ENCODE measurements at regions not wholly inside any gene's neighbourhood (a gene's known extent, or its start where the extent isn't known, plus 50 kb on each side); places are given as distances from the start of the nearest gene placed in this dataset.

DNA sequence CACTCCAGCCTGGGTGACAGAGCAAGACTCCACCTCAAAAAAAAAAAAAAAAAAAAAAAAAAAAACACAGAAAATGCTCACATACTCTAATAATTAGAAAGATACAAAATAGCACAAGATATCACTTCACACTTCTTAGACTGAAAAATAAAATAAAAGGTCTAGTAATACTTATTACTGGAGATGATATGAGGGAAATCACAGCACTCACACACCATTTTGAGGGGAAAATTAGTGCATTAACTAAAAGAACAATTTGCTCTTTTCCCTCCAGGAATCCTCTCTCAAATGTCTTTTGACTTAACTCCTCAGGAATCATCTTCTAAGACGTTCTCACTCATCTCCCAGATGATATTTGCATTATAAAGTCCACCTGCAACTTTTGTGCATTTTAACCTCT, 697.9 kb upstream of the SOX9 start:
- peak overlapping the region; percentile 57 for H3K27ac Mint-ChIP-seq (ENCODE audit: low read depth, unreplicated experiment)
- no peaks in the 10 kb centered on the region for H3K36me3 Mint-ChIP-seq (ENCODE audit: insufficient read depth, unreplicated experiment)
- H3K9me3 Mint-ChIP-seq (ENCODE audit: unreplicated experiment) = no peaks in the 10 kb centered on the region
- peaks cover 15% of the 10 kb centered on the region for H3K4me1 Mint-ChIP-seq (ENCODE audit: insufficient read depth, unreplicated experiment)
- DNase-seq (ENCODE audit: unreplicated experiment) = no peak
- ChIA-PET CTCF (no interaction called here), POLR2A (no interaction called here)
- BruUV-seq (replicated peaks) = no TSS peak
- no peak overlapping the region for H3K4me3 Mint-ChIP-seq (ENCODE audit: unreplicated experiment)
- intact Hi-C loops (cut with micrococcal nuclease) = no loop called here
- TF ChIP-seq, protein P1, sequence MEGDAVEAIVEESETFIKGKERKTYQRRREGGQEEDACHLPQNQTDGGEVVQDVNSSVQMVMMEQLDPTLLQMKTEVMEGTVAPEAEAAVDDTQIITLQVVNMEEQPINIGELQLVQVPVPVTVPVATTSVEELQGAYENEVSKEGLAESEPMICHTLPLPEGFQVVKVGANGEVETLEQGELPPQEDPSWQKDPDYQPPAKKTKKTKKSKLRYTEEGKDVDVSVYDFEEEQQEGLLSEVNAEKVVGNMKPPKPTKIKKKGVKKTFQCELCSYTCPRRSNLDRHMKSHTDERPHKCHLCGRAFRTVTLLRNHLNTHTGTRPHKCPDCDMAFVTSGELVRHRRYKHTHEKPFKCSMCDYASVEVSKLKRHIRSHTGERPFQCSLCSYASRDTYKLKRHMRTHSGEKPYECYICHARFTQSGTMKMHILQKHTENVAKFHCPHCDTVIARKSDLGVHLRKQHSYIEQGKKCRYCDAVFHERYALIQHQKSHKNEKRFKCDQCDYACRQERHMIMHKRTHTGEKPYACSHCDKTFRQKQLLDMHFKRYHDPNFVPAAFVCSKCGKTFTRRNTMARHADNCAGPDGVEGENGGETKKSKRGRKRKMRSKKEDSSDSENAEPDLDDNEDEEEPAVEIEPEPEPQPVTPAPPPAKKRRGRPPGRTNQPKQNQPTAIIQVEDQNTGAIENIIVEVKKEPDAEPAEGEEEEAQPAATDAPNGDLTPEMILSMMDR (IDR thresholded peaks at IDR 0.05; ENCODE audit: unreplicated experiment) = no peak
- no peaks in the 10 kb centered on the region for H3K27me3 Mint-ChIP-seq (ENCODE audit: insufficient read depth, unreplicated experiment)

GRCh38 chr17:71423871-71424546, 696.8 kb upstream of the SOX9 start:
- no peak overlapping the region for H3K4me3 Mint-ChIP-seq (ENCODE audit: unreplicated experiment)
- no peaks in the 10 kb centered on the region for H3K36me3 Mint-ChIP-seq (ENCODE audit: insufficient read depth, unreplicated experiment)
- ChIA-PET POLR2A (interaction anchor here (0.5 to 1.8 kb wide), 10 partner anchors 10 to 1190 kb away, joined by 3 to 19 read pairs (median 3); no protein-coding TSS in a partner anchor), CTCF (interaction anchor here (0.7 kb wide), 1 partner anchor 250 kb away, joined by 3 read pairs; no protein-coding TSS in a partner anchor)
- no peaks in the 10 kb centered on the region for H3K9me3 Mint-ChIP-seq (ENCODE audit: unreplicated experiment)
- BruUV-seq (replicated peaks) = TSS peak; percentile 43
- intact Hi-C loops (cut with micrococcal nuclease) = no loop called here
- DNase-seq (ENCODE audit: unreplicated experiment) = peak; percentile 86
- peak overlapping the region; percentile 57 for H3K27ac Mint-ChIP-seq (ENCODE audit: low read depth, unreplicated experiment)
- H3K4me1 Mint-ChIP-seq (ENCODE audit: insufficient read depth, unreplicated experiment) = peaks cover 15% of the 10 kb centered on the region
- H3K27me3 Mint-ChIP-seq (ENCODE audit: insufficient read depth, unreplicated experiment) = no peaks in the 10 kb centered on the region
- TF ChIP-seq, protein P1 (IDR thresholded peaks at IDR 0.05; ENCODE audit: unreplicated experiment) = no peak

GRCh38 chr17:71427801-71428200, 693.0 kb upstream of the SOX9 start:
- no peak overlapping the region for H3K4me3 Mint-ChIP-seq (ENCODE audit: unreplicated experiment)
- H3K9me3 Mint-ChIP-seq (ENCODE audit: unreplicated experiment) = no peaks in the 10 kb centered on the region
- BruUV-seq (replicated peaks) = no TSS peak
- peak; percentile 36 for DNase-seq (ENCODE audit: unreplicated experiment)
- peaks cover 24% of the 10 kb centered on the region for H3K4me1 Mint-ChIP-seq (ENCODE audit: insufficient read depth, unreplicated experiment)
- no peaks in the 10 kb centered on the region for H3K27me3 Mint-ChIP-seq (ENCODE audit: insufficient read depth, unreplicated experiment)
- intact Hi-C loops (cut with micrococcal nuclease) = no loop called here
- no peaks in the 10 kb centered on the region for H3K36me3 Mint-ChIP-seq (ENCODE audit: insufficient read depth, unreplicated experiment)
- TF ChIP-seq, protein P1 (IDR thresholded peaks at IDR 0.05; ENCODE audit: unreplicated experiment) = no peak
- CTCF ChIA-PET = no interaction called here
- H3K27ac Mint-ChIP-seq (ENCODE audit: low read depth, unreplicated experiment) = no peak overlapping the region
- POLR2A ChIA-PET = interaction anchor here (0.7 kb wide), 1 partner anchor 677 kb away, joined by 3 read pairs; no protein-coding TSS in a partner anchor

- ChIA-PET CTCF (interaction anchor here (0.7 kb wide), 2 partner anchors 983 to 1192 kb away, joined by 4 to 5 read pairs; no protein-coding TSS in a partner anchor), POLR2A (no interaction called here)
- intact Hi-C loops (cut with micrococcal nuclease) = no loop called here
- H3K36me3 Mint-ChIP-seq (ENCODE audit: insufficient read depth, unreplicated experiment) = no peaks in the 10 kb centered on the region
- H3K27me3 Mint-ChIP-seq (ENCODE audit: insufficient read depth, unreplicated experiment) = no peaks in the 10 kb centered on the region
- H3K27ac Mint-ChIP-seq (ENCODE audit: low read depth, unreplicated experiment) = no peak overlapping the region
- no peaks in the 10 kb centered on the region for H3K9me3 Mint-ChIP-seq (ENCODE audit: unreplicated experiment)
- no peak overlapping the region for H3K4me3 Mint-ChIP-seq (ENCODE audit: unreplicated experiment)
- peaks cover 23% of the 10 kb centered on the region for H3K4me1 Mint-ChIP-seq (ENCODE audit: insufficient read depth, unreplicated experiment)
- no peak for DNase-seq (ENCODE audit: unreplicated experiment)
- TF ChIP-seq, protein P1 (IDR thresholded peaks at IDR 0.05; ENCODE audit: unreplicated experiment) = no peak
- no TSS peak for BruUV-seq (replicated peaks)
Observed at GRCh38 chr17:71428897-71429296, 691.9 kb upstream of the SOX9 start.

Measured in MCF 10A (cell line).